HepG2 (cell line): ENCODE measurements at regions not wholly inside any gene's neighbourhood (a gene's known extent, or its start where the extent isn't known, plus 50 kb on each side); places are given as distances from the start of the nearest gene placed in this dataset.

Experiments used
- ATAC-seq: fragments of 200-7000 bp; cut with Tn5 transposase; 3 replicates; pipeline ENCODE4 v1.9.1; 2020; ENCODE audit warnings: mild to moderate bottlenecking, moderate library complexity
- BruUV-seq: library from RNA; stranded (reverse); fragments of 400-500 nt; replicated peaks from 2 replicates; lab custom pipeline; 2021; lab: Mats Ljungman, UMichigan
- CTCF ChIA-PET: fragments of 300-600 bp; formaldehyde crosslinking; extraction: SDS; loops from one replicate; lab custom pipeline; 2021; ENCODE audit warnings: low total read pairs, inconsistent platforms, low intra/inter-chr PET ratio; lab: Yijun Ruan, JAX
- POLR2A ChIA-PET: fragments of 350-600 bp; sonication (Branson Sonifier 250); formaldehyde crosslinking; loops from one replicate; lab custom pipeline; 2020; ENCODE audit warnings: antibody characterized with exemption, inconsistent platforms; lab: Yijun Ruan, JAX
- DNase-seq: peaks from one replicate; pipeline ENCODE4 v3.0.0-alpha.2; 2015; ENCODE audit warnings: low spot score
- FAIRE-seq: peaks from 3 replicates; lab custom pipeline; 2011; peaks lifted over from hg19 to GRCh38; lab: Jason Lieb, UNC
- H2AFZ ChIP-seq: one replicate; pipeline ENCODE4 v1.6.1; 2011; ENCODE audit warnings: low read length, inconsistent platforms
- H3K27ac ChIP-seq: fragments of 300-600 bp; 3 replicates; pipeline ENCODE4 v1.8.0; 2011; ENCODE audit warnings: mixed run types, mild to moderate bottlenecking, mixed read lengths, low read length, inconsistent platforms; ENCODE audit not compliant: insufficient read depth; ENCODE audit errors: extremely low read length
- H3K27me3 ChIP-seq, 2 experiments: fragments of 200-600 bp in 1 of 2; 2 replicates in 1 of 2; 3 replicates in 1 of 2; pipeline versions ENCODE4 v1.6.0 to v1.8.0; 2011; ENCODE audit warnings: low read length in 2 of 2, mild to moderate bottlenecking in 2 of 2, moderate library complexity in 2 of 2, inconsistent platforms in 1 of 2; ENCODE audit not compliant: insufficient read depth in 2 of 2, control insufficient read depth in 1 of 2
- H3K36me3 ChIP-seq, 2 experiments: fragments of 200-600 bp in 1 of 2; replicated peaks in 1 of 2; 2 replicates in 1 of 2; 3 replicates in 1 of 2; pipeline versions ENCODE4 v1.5.1 to v1.8.0; 2011; ENCODE audit warnings: low read length in 2 of 2, inconsistent platforms in 1 of 2; ENCODE audit not compliant: insufficient read depth in 2 of 2, control insufficient read depth in 1 of 2
- H3K4me1 ChIP-seq: 2 replicates; pipeline ENCODE4 v1.5.1; 2012; ENCODE audit warnings: low read length, inconsistent platforms; ENCODE audit not compliant: insufficient read depth
- H3K4me2 ChIP-seq: 2 replicates; pipeline ENCODE4 v1.6.0; 2011; ENCODE audit warnings: low read depth, low read length, inconsistent platforms
- H3K4me3 ChIP-seq, 3 experiments: fragments of 200-600 bp in 1 of 3; sonication (generic), shearing (Covaris generic) in 1 of 3; replicated peaks in 1 of 3; 2 replicates each; pipeline ENCODE4 v1.5.1; 2011 to 2016; ENCODE audit warnings: low read length in 3 of 3, inconsistent platforms in 2 of 3, low read depth in 2 of 3, mild to moderate bottlenecking in 2 of 3, control low read depth in 1 of 3, mixed read lengths in 1 of 3; ENCODE audit not compliant: insufficient read depth in 1 of 3
- H3K79me2 ChIP-seq: one replicate; pipeline ENCODE4 v1.6.1; 2011; ENCODE audit warnings: low read length, inconsistent platforms; ENCODE audit not compliant: insufficient read depth
- H3K9ac ChIP-seq: 2 replicates; pipeline ENCODE4 v1.6.0; 2011; ENCODE audit warnings: mild to moderate bottlenecking, low read depth, low read length, inconsistent platforms; ENCODE audit not compliant: insufficient read depth
- H3K9me3 ChIP-seq: 2 replicates; pipeline ENCODE4 v1.5.1; 2012; ENCODE audit warnings: mild to moderate bottlenecking, low read length
- H4K20me1 ChIP-seq: 2 replicates; pipeline ENCODE4 v1.6.0; 2011; ENCODE audit warnings: inconsistent platforms, mild to moderate bottlenecking, low read length, moderate library complexity; ENCODE audit not compliant: insufficient read depth
- MTA3 ChIP-seq: sonication (generic); formaldehyde crosslinking; IDR thresholded peaks from 2 replicates; pipeline ENCODE4 v1.4.0; 2020; ENCODE audit warnings: missing genetic modification reagents
- YY1 ChIP-seq: IDR thresholded peaks from 2 replicates; pipeline ENCODE4 v1.6.1; 2011; ENCODE audit warnings: low read length, low read depth, moderate library complexity, mild to moderate bottlenecking; ENCODE audit not compliant: insufficient read depth, insufficient replicate concordance
- ZNF143 ChIP-seq: sonication (generic); formaldehyde crosslinking; IDR thresholded peaks from 2 replicates; pipeline ENCODE4 v1.4.0; 2020; ENCODE audit warnings: missing genetic modification reagents
- ZNF441 ChIP-seq: sonication (generic); formaldehyde crosslinking; IDR thresholded peaks from 2 replicates; pipeline ENCODE4 v1.7.0; 2021; ENCODE audit warnings: missing genetic modification reagents, borderline replicate concordance
- ZNF709 ChIP-seq: sonication (generic); formaldehyde crosslinking; IDR thresholded peaks from 2 replicates; pipeline ENCODE4 v1.5.0; 2020; ENCODE audit warnings: mild to moderate bottlenecking, missing genetic modification reagents
- WGBS: methylation state at CpG from one replicate; pipeline ENCODE4 v1.1.6; 2017; ENCODE audit warnings: low lambda C conversion rate; 5-methylcytosine and 5-hydroxymethylcytosine counted together
- in situ Hi-C: cut with HindIII; loops from 2 replicates; pipeline ENCODE4 v1.10.0; 2017; ENCODE audit warnings: low pct_unique_long_range_greater_than_20kb; ENCODE audit not compliant: extremely low pct_ligation_motif_present
- intact Hi-C: fragments of 100-400 bp; cut with micrococcal nuclease; formaldehyde crosslinking; loops from one replicate; pipeline ENCODE4 v1.10.0; 2022; ENCODE audit not compliant: unreplicated experiment
- TF ChIP-seq, protein P1 (sequence below): sonication (generic); formaldehyde crosslinking; IDR thresholded peaks from 2 replicates; pipeline ENCODE4 v1.4.0; 2020; ENCODE audit warnings: missing genetic modification reagents, borderline replicate concordance
- TF ChIP-seq, protein P2 (sequence below): sonication (generic); formaldehyde crosslinking; IDR thresholded peaks from 2 replicates; pipeline ENCODE4 v1.8.1; 2022; ENCODE audit warnings: low read depth, mild to moderate bottlenecking, missing genetic modification reagents
- TF ChIP-seq, protein P3 (sequence below): sonication (generic); formaldehyde crosslinking; IDR thresholded peaks from 2 replicates; pipeline ENCODE4 v1.5.0; 2020; ENCODE audit warnings: mild to moderate bottlenecking, missing genetic modification reagents, borderline replicate concordance
- TF ChIP-seq, protein P4 (sequence below): sonication (generic); formaldehyde crosslinking; IDR thresholded peaks from 2 replicates; pipeline ENCODE4 v1.8.0; 2022; ENCODE audit warnings: missing genetic modification reagents, mild to moderate bottlenecking, borderline replicate concordance

DNA sequence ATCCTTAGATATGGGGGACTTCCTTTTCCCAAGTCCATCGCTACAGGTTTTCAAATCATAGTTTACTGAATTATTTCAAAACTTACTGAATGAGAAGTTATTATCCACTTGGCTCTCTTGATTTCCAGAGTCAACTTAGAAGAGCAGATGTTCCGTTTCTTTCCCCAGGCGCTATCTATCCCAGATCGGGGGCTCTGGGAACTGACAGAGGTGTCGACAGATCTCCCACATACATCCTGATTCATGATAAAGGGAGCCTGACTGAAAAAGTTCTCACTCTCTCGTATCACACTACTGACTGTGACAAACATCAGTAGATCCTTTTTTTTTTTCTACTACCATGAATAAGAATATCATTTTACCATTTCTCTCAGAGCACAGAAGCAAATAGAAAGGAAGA, 654.8 kb downstream of the RNF144B start:
- ChIA-PET CTCF (no interaction called here), POLR2A (no interaction called here)
- Histone ChIP-seq H4K20me1 (no peaks in the 10 kb centered on the region), H3K4me2 (no peak overlapping the region), H3K4me1 (no peaks in the 10 kb centered on the region), H3K27ac (no peak overlapping the region), H2AFZ (no peak overlapping the region), H3K9me3 (peaks cover 55% of the 10 kb centered on the region), H3K36me3 (no peaks in the 10 kb centered on the region), H3K79me2 (no peaks in the 10 kb centered on the region), H3K4me3 (no peak overlapping the region), H3K27me3 (no peaks in the 10 kb centered on the region), H3K9ac (no peak overlapping the region)
- ATAC-seq: no peak
- in situ Hi-C loops (no loop called here), intact Hi-C loops (no loop called here)
- 0% methylated on average over 6 of the region's 6 CpGs for WGBS
- DNase-seq: no peak
- FAIRE-seq: no peak
- BruUV-seq: no TSS peak
- TF ChIP-seq, protein P1, sequence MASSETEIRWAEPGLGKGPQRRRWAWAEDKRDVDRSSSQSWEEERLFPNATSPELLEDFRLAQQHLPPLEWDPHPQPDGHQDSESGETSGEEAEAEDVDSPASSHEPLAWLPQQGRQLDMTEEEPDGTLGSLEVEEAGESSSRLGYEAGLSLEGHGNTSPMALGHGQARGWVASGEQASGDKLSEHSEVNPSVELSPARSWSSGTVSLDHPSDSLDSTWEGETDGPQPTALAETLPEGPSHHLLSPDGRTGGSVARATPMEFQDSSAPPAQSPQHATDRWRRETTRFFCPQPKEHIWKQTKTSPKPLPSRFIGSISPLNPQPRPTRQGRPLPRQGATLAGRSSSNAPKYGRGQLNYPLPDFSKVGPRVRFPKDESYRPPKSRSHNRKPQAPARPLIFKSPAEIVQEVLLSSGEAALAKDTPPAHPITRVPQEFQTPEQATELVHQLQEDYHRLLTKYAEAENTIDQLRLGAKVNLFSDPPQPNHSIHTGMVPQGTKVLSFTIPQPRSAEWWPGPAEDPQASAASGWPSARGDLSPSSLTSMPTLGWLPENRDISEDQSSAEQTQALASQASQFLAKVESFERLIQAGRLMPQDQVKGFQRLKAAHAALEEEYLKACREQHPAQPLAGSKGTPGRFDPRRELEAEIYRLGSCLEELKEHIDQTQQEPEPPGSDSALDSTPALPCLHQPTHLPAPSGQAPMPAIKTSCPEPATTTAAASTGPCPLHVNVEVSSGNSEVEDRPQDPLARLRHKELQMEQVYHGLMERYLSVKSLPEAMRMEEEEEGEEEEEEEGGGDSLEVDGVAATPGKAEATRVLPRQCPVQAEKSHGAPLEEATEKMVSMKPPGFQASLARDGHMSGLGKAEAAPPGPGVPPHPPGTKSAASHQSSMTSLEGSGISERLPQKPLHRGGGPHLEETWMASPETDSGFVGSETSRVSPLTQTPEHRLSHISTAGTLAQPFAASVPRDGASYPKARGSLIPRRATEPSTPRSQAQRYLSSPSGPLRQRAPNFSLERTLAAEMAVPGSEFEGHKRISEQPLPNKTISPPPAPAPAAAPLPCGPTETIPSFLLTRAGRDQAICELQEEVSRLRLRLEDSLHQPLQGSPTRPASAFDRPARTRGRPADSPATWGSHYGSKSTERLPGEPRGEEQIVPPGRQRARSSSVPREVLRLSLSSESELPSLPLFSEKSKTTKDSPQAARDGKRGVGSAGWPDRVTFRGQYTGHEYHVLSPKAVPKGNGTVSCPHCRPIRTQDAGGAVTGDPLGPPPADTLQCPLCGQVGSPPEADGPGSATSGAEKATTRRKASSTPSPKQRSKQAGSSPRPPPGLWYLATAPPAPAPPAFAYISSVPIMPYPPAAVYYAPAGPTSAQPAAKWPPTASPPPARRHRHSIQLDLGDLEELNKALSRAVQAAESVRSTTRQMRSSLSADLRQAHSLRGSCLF (CRISPR knock-in tag): no peak
- TF ChIP-seq MTA3 (CRISPR knock-in tag): no peak
- TF ChIP-seq ZNF441 (CRISPR knock-in tag): no peak
- TF ChIP-seq, protein P2, sequence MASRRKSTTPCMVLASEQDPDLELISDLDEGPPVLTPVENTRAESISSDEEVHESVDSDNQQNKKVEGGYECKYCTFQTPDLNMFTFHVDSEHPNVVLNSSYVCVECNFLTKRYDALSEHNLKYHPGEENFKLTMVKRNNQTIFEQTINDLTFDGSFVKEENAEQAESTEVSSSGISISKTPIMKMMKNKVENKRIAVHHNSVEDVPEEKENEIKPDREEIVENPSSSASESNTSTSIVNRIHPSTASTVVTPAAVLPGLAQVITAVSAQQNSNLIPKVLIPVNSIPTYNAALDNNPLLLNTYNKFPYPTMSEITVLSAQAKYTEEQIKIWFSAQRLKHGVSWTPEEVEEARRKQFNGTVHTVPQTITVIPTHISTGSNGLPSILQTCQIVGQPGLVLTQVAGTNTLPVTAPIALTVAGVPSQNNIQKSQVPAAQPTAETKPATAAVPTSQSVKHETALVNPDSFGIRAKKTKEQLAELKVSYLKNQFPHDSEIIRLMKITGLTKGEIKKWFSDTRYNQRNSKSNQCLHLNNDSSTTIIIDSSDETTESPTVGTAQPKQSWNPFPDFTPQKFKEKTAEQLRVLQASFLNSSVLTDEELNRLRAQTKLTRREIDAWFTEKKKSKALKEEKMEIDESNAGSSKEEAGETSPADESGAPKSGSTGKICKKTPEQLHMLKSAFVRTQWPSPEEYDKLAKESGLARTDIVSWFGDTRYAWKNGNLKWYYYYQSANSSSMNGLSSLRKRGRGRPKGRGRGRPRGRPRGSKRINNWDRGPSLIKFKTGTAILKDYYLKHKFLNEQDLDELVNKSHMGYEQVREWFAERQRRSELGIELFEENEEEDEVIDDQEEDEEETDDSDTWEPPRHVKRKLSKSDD (CRISPR knock-in tag): no peak
- no peak for TF ChIP-seq YY1
- no peak for TF ChIP-seq ZNF709 (CRISPR knock-in tag)
- TF ChIP-seq, protein P3, sequence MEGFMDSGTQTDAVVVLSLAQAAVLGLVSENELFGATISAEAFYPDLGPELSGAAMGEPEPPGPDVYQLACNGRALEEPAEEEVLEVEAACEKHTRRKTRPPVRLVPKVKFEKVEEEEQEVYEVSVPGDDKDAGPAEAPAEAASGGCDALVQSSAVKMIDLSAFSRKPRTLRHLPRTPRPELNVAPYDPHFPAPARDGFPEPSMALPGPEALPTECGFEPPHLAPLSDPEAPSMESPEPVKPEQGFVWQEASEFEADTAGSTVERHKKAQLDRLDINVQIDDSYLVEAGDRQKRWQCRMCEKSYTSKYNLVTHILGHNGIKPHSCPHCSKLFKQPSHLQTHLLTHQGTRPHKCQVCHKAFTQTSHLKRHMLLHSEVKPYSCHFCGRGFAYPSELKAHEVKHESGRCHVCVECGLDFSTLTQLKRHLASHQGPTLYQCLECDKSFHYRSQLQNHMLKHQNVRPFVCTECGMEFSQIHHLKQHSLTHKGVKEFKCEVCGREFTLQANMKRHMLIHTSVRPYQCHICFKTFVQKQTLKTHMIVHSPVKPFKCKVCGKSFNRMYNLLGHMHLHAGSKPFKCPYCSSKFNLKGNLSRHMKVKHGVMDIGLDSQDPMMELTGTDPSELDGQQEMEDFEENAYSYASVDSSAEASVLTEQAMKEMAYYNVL (CRISPR knock-in tag): no peak
- TF ChIP-seq, protein P4, sequence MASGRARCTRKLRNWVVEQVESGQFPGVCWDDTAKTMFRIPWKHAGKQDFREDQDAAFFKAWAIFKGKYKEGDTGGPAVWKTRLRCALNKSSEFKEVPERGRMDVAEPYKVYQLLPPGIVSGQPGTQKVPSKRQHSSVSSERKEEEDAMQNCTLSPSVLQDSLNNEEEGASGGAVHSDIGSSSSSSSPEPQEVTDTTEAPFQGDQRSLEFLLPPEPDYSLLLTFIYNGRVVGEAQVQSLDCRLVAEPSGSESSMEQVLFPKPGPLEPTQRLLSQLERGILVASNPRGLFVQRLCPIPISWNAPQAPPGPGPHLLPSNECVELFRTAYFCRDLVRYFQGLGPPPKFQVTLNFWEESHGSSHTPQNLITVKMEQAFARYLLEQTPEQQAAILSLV (CRISPR knock-in tag): no peak
- TF ChIP-seq ZNF143 (CRISPR knock-in tag): no peak
